Stomach (tissue), 4 donors: ENCODE measurements at regions not wholly inside any gene's neighbourhood (a gene's known extent, or its start where the extent isn't known, plus 50 kb on each side); places are given as distances from the start of the nearest gene placed in this dataset.

ENCODE experiments used
- POLR2A ChIP-seq, 4 donors: fragments of 450-650 bp; IDR thresholded peaks; one replicate each; pipeline ENCODE4 v1.6.1; 2016; ENCODE audit warnings: antibody characterized with exemption in 4 of 4, control low read depth in 2 of 4, mild to moderate bottlenecking in 1 of 4, moderate library complexity in 1 of 4
- TF ChIP-seq, protein P1 (sequence below), 7 experiments: fragments of 450-650 bp in 4 of 7; fragments of 200-600 bp in 3 of 7; sonication (generic) in 3 of 7; IDR thresholded peaks; one replicate each; pipeline ENCODE4 v1.5.1; 2016 to 2019; ENCODE audit warnings: antibody characterized with exemption in 7 of 7, control low read depth in 2 of 7, mild to moderate bottlenecking in 1 of 7

DNA sequence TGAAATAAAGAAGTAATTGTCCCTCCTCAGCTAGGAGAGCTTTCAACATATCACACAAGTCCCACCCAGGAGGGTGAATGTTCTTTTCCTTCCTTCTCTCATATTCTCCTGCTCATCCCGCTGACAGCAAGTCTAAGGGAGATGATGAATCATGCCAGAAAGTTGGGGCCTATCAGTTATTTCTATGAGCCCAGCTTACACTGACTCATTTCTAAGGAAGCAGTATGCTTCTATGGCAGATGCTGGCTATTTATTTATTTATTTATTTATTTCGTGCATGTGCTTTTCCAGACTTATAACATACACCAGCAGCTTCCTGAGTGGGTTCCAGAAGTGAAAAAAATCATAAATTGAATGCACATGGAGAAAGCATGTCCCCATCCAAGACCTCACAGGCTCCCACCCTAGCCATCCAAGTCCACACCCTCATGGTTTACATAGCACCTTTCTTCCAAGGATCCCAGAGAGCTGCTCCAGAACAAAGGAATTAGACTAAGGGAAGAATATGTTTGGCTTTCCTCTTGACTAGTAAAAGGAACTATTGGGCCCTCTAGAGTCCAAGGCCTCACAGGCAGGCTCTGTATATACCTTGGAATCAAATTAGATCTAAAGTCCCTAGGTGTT, 1074.2 kb upstream of the ZEB2 start:
- TF ChIP-seq, protein P1, sequence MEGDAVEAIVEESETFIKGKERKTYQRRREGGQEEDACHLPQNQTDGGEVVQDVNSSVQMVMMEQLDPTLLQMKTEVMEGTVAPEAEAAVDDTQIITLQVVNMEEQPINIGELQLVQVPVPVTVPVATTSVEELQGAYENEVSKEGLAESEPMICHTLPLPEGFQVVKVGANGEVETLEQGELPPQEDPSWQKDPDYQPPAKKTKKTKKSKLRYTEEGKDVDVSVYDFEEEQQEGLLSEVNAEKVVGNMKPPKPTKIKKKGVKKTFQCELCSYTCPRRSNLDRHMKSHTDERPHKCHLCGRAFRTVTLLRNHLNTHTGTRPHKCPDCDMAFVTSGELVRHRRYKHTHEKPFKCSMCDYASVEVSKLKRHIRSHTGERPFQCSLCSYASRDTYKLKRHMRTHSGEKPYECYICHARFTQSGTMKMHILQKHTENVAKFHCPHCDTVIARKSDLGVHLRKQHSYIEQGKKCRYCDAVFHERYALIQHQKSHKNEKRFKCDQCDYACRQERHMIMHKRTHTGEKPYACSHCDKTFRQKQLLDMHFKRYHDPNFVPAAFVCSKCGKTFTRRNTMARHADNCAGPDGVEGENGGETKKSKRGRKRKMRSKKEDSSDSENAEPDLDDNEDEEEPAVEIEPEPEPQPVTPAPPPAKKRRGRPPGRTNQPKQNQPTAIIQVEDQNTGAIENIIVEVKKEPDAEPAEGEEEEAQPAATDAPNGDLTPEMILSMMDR (IDR thresholded peaks at IDR 0.05) = no peak
- TF ChIP-seq POLR2A (IDR thresholded peaks at IDR 0.05) = no peak
